ENCODE measurements at regions not wholly inside any gene's neighbourhood (a gene's known extent, or its start where the extent isn't known, plus 50 kb on each side); places are given as distances from the start of the nearest gene placed in this dataset.

GRCh38 chr6:168197636-168198301 lies 118.8 kb upstream of the FRMD1 start:
- Histone ChIP-seq H3K4me1 (no peaks in the 10 kb centered on the region), H3K9me3 (no peaks in the 10 kb centered on the region), H3K36me3 (no peaks in the 10 kb centered on the region), H3K4me3 (ENCODE audit: low read depth, low read length) (no peak overlapping the region), H3K27me3 (no peaks in the 10 kb centered on the region)
- DNase-seq: no peak
- TF ChIP-seq CTCF (IDR thresholded peaks at IDR 0.05; ENCODE audit: low read depth, low read length): no peak

GRCh38 chr6:168196881-168197635 lies 118.0 kb upstream of the FRMD1 start:
- no peak overlapping the region for H3K4me3 ChIP-seq (ENCODE audit: low read depth, low read length)
- no peaks in the 10 kb centered on the region for H3K36me3 ChIP-seq
- no peak for TF ChIP-seq CTCF (IDR thresholded peaks at IDR 0.05; ENCODE audit: low read depth, low read length)
- H3K9me3 ChIP-seq: no peaks in the 10 kb centered on the region
- no peaks in the 10 kb centered on the region for H3K4me1 ChIP-seq
- H3K27me3 ChIP-seq: no peaks in the 10 kb centered on the region
- no peak for DNase-seq

GRCh38 chr6:168196385-168196860 lies 117.4 kb upstream of the FRMD1 start:
- Histone ChIP-seq H3K4me3 (ENCODE audit: low read depth, low read length) (no peak overlapping the region), H3K27me3 (no peaks in the 10 kb centered on the region), H3K4me1 (no peaks in the 10 kb centered on the region), H3K36me3 (no peaks in the 10 kb centered on the region), H3K9me3 (no peaks in the 10 kb centered on the region)
- no peak for TF ChIP-seq CTCF (IDR thresholded peaks at IDR 0.05; ENCODE audit: low read depth, low read length)
- DNase-seq: no peak

GRCh38 chr6:168195712-168196111 lies 116.7 kb upstream of the FRMD1 start:
- no peak for DNase-seq
- Histone ChIP-seq H3K4me1 (no peaks in the 10 kb centered on the region), H3K9me3 (no peaks in the 10 kb centered on the region), H3K27me3 (no peaks in the 10 kb centered on the region), H3K4me3 (ENCODE audit: low read depth, low read length) (no peak overlapping the region), H3K36me3 (no peaks in the 10 kb centered on the region)
- TF ChIP-seq CTCF (IDR thresholded peaks at IDR 0.05; ENCODE audit: low read depth, low read length): no peak

- no peaks in the 10 kb centered on the region for H3K9me3 ChIP-seq
- H3K27me3 ChIP-seq: no peaks in the 10 kb centered on the region
- H3K4me3 ChIP-seq (ENCODE audit: low read depth, low read length): no peak overlapping the region
- H3K4me1 ChIP-seq: no peaks in the 10 kb centered on the region
- no peak for DNase-seq
- H3K36me3 ChIP-seq: no peaks in the 10 kb centered on the region
- no peak for TF ChIP-seq CTCF (IDR thresholded peaks at IDR 0.05; ENCODE audit: low read depth, low read length)
Observed at GRCh38 chr6:168194732-168195567, 115.9 kb upstream of the FRMD1 start.

All from BE2C (cell line).